Amygdala (tissue), 56 donors: ENCODE measurements at regions not wholly inside any gene's neighbourhood (a gene's known extent, or its start where the extent isn't known, plus 50 kb on each side); places are given as distances from the start of the nearest gene placed in this dataset.

Source experiments
- DNase-seq, 56 donors: peaks; one replicate each; lab custom pipeline; 2025; lab: John Stamatoyannopoulos, UW

GRCh38 chr2:146323564-146323963 is 1521.3 kb upstream of the ACVR2A start:
- DNase-seq, result no peak

GRCh38 chr2:146321175-146321574 is 1523.7 kb upstream of the ACVR2A start:
- no peak for DNase-seq

GRCh38 chr2:146317959-146318358 is 1526.9 kb upstream of the ACVR2A start:
- DNase-seq, result no peak

- DNase-seq, result peak in 1 of 56 donors; percentile 1
Measured at GRCh38 chr2:146312899-146313298, 1531.9 kb upstream of the ACVR2A start.

GRCh38 chr2:146305164-146305563 is 1539.7 kb upstream of the ACVR2A start:
- DNase-seq, result no peak

GRCh38 chr2:146301287-146301686 is 1543.5 kb upstream of the ACVR2A start:
- no peak for DNase-seq

GRCh38 chr2:146295080-146295670 is 1549.7 kb upstream of the ACVR2A start:
- DNase-seq, result no peak

GRCh38 chr2:146287281-146287680 is 1557.5 kb upstream of the ACVR2A start:
- DNase-seq, result no peak

- no peak for DNase-seq
Measured at GRCh38 chr2:146278881-146279280, 1565.9 kb upstream of the ACVR2A start.

GRCh38 chr2:146271131-146271831 is 1573.5 kb upstream of the ACVR2A start:
- DNase-seq, result no peak

- DNase-seq, result no peak
Measured at GRCh38 chr2:146270618-146271017, 1574.2 kb upstream of the ACVR2A start.

- no peak for DNase-seq
Measured at GRCh38 chr2:146267093-146267492, 1577.7 kb upstream of the ACVR2A start.

- no peak for DNase-seq
Measured at GRCh38 chr2:146265656-146266055, 1579.2 kb upstream of the ACVR2A start.

- peak in 1 of 56 donors; percentile 1 for DNase-seq
Measured at GRCh38 chr2:146262606-146263005, 1582.2 kb upstream of the ACVR2A start.

- DNase-seq, result no peak
Measured at GRCh38 chr2:146260551-146260950, 1584.3 kb upstream of the ACVR2A start.

- no peak for DNase-seq
Measured at GRCh38 chr2:146259816-146260215, 1585.0 kb upstream of the ACVR2A start.

GRCh38 chr2:146258071-146258470 is 1586.8 kb upstream of the ACVR2A start:
- no peak for DNase-seq

- no peak for DNase-seq
Measured at GRCh38 chr2:146252119-146252518, 1592.7 kb upstream of the ACVR2A start.

- no peak for DNase-seq
Measured at GRCh38 chr2:146251328-146251727, 1593.5 kb upstream of the ACVR2A start.

- no peak for DNase-seq
Measured at GRCh38 chr2:146246736-146247523, 1597.9 kb upstream of the ACVR2A start.

GRCh38 chr2:146246002-146246735 is 1598.7 kb upstream of the ACVR2A start:
- DNase-seq, result no peak
